Activated CD4-positive, alpha-beta T cell treated with anti-CD3 and anti-CD28 coated beads for 1 hour (primary cell): ENCODE measurements at regions not wholly inside any gene's neighbourhood (a gene's known extent, or its start where the extent isn't known, plus 50 kb on each side); places are given as distances from the start of the nearest gene placed in this dataset.
"Not testable (repeated sequence)": the region's sequence is repeated elsewhere in the genome, so short reads cannot be mapped to it uniquely, and the experiment has no call there.

Experiments
- DNase-seq: peaks from one replicate; pipeline ENCODE4 v3.0.0-alpha.2; 2020

DNA sequence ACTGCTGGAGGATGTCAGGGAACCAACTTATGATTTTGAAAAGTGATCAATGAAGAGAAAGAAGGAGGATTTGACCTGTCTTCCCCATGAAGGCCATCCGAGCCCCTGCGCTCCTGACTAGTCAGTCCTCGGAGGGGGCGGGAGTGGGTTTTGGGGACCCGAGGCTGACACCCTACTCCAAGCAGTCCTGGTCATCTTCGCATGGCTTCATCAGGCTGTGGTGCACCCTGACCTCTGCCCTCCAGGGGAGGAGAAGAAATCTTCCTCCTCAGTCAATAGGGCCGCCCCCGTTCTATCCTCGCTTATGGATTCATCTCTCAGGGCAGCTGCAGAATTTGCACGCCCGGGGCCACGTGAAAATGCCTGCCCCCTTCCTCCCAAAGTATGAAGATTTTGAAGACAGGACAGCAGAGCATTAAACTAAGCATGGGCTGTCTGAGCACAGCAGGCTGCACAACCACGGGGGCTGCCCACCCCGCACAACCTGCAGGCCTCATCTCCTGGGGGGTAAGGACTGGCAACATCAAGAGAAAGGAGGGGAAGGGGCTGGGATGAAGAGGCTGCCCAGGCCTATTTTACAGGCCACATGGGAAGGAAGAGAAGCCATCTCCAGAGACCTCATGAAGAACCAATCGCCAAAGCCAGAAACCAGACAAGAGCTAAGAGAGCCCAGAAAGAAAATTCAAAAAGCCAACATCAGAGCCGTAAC, 138.1 kb upstream of the PHACTR3 start:
- DNase-seq, result no peak

DNA sequence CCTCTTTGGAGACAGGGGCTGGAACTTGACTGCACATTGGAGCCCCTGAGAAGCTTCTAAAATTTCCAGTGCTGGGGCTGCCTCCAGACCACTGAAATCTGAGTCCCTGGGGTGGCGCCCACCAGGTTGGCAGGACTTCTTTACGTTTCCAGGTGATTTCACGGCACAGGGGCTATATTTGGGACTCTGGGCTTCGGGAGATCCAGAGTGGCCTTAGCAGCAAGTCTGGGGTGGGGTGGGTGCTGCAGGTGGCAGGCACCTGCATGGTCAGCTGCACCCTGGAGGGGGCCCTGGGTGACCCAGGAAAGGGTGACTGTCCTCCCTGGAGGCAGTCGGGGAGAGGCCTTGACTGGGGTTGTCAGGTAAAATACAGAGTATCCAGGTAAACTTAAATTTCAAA, 135.5 kb upstream of the PHACTR3 start:
- DNase-seq, result no peak

DNA sequence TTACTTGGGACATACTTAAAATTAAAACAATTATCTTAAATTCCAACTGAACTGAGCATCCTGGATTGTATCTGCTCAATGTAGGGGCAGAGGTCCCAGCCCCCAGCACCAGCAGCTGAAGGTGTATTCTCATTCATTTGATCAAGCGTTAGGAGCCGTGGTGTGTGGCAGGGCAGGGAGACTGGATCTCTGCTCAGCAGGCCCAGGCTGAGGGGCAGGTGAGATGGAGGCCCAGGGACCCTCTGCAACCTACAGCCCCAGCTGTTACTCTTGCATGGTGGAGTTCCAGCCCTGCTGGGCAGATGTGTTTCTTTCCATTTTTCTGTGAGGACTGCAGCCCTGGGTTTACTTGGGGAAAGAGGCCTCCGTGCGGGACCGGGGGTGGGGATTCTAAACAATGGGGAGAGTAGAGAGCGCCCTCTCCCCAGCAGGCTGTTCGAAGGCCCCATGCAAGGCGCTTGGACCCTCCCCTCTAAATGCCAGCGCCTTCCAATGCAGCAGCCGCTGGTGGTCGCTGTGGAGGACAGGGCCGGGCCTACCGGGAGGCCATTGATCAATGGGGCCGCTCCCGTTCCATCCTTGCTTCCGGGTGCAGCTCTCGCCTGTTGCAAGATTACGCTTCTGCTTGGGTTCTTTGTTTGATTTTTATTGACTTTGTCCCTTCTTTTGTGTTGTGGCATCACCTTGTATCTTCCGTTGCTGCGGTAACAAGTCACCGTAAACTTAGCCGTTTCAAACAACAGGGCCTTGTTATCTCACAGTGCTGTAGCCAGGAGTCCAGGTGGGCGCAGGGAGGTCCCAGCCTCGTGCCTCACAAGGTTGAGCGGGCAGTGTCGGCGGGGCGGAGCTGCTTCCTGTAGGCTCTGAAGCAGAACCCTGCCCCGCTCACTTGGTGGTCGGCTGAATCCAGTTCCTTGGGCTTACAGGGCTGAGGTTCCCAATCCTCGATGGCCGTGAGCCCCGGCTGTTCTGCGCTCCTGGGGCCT, 134.8 kb upstream of the PHACTR3 start:
- no peak for DNase-seq

GRCh38 chr20:59470521-59470920, 133.8 kb upstream of the PHACTR3 start:
- DNase-seq, result no peak

DNA sequence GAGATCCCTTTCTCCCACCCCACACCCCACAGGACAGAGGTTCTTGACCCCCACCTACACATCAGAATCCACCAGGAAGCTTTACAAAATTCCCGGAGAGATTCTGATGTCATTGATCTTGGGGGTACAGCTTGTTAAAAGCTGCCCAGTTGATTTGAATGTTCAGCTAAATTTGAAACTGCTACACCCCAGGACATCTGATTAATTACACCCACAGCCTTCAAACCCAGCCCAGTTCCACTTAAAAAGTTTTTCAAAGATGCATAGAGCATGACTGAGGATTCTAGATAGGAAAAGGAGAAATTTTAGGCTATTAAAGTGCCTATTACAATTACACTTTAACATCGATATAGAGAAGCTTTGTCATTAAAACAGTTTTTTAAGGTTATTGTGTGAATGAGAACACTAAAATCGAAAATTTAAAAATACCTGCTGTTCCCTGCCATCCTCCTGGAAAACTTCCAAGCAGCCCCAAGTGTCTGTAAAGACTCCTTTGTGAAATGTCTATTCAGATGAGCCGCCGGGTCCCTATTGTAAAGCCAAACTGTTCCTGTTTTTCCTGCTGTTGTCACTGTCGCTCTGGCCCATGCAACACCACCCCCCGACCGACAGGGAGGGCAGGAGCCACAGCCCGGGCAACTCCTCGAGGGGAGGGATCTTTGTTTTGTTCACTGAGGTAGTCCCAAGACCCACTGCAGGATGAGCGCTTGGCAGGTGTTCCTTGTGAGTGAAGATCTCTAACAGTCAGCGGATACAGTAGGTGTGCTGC, 132.5 kb upstream of the PHACTR3 start:
- DNase-seq, result no peak

GRCh38 chr20:59473742-59474141, 130.6 kb upstream of the PHACTR3 start:
- no peak for DNase-seq

- DNase-seq, result no peak
These were observed 123.3 kb upstream of the PHACTR3 start for GRCh38 chr20:59481067-59481466.

GRCh38 chr20:59481477-59482018, 122.8 kb upstream of the PHACTR3 start:
- DNase-seq, result no peak

- no peak for DNase-seq
These were observed 121.8 kb upstream of the PHACTR3 start for GRCh38 chr20:59482351-59483187.

- DNase-seq, result no peak
These were observed 120.9 kb upstream of the PHACTR3 start for GRCh38 chr20:59483481-59483880.

- no peak for DNase-seq
These were observed 120.1 kb upstream of the PHACTR3 start for GRCh38 chr20:59484228-59484627.

DNA sequence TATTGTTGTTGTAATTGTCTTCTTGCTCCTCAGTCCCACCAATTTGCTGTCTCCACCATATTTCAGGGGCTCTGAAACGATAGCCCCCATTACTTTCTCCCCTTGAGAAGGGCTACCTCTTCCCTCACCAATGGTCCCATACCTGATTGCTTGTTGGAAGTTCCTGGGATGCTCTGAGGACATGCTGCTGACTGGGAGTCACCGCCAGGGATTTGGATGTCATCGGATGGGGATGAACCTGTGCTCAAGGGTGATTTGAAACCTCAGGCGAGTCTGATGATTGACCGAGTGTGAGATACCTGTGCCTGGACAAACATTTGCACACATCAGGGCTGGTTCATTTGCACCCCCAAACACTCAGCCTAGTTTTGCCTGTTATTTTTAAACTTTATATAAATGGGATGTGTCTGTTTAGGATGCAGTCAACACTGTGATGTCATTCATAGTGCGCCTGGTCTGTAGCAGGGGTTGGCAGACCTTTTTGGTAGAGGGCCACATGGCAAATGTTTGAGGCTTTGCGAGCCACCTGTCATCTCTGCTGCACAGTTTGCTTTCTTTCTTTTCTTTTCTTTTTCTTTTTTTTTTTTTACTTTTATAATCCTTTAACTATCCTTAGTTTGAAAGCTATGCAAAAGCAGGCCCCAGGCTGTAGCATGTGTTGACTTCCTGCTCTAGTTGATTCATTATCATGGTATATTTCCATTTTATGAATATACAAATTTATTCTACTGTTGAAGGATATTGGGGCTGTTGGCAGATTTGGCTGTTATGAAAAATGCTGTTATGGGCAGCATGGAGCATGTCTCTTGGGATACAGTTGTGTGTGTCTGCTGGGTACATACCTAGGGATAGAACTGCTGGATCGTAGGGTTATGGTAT, 118.5 kb upstream of the PHACTR3 start:
- no peak for DNase-seq

GRCh38 chr20:59488459-59488858, 115.9 kb upstream of the PHACTR3 start:
- DNase-seq, result not testable (repeated sequence)

DNA sequence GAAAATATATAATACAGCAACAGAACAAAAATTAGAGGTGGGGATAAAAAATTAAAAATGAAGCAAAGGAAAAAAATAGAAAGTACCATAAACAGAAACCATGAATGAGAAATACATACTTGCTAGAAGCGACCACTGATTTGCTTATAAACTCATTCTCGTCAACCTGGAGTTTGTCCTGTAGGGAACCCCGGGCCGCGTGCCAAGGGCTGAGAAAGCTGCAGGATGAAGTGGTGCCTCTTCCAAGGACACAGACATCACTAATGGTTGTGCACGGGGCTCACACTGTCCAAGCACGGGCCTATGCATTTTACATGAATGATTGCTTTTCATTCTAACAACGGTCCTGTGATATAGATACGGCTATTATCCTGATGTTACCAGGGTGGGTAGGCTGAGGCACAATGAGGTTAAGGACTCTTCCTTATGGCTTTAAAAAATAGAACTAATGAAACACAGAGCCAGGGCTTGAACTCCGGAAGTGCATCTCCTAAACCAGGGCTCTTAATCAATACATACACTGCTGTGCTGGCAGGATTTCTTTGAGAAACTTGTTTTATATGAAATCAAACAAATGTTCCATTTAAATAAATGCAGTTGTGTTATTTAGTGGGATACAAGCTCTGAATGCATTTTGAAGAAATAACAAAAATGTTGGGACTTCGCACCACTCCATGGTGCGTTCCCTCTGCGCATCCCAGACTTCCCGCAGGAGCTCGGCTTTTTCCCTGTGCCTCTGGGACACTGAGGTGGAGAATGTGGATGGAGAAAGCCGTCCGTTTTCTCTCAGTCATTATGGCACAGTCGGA, 113.9 kb upstream of the PHACTR3 start:
- DNase-seq, result not testable (repeated sequence)

GRCh38 chr20:59491884-59492283, 112.5 kb upstream of the PHACTR3 start:
- DNase-seq, result no peak

DNA sequence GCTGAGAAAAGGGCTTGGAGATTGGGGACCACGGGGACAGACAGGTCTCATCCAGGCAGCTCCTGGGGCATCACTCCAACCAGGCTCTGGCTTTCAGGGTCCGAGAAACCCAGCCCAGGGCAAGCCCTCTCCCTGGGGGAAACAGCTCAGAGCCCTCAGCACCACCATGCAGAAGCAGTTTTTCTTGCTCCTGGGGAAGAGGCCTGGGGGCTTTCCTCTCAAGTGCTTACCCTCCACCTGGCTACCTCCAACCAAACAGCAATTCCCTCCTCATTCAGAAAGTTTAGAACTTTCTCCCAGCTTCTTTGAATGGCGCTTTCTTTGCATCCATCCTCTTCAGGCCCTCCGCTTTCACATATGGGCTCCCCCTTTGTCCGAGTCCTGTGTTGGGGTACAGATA, 110.4 kb upstream of the PHACTR3 start:
- no peak for DNase-seq

GRCh38 chr20:59495166-59495565, 109.2 kb upstream of the PHACTR3 start:
- DNase-seq, result no peak

DNA sequence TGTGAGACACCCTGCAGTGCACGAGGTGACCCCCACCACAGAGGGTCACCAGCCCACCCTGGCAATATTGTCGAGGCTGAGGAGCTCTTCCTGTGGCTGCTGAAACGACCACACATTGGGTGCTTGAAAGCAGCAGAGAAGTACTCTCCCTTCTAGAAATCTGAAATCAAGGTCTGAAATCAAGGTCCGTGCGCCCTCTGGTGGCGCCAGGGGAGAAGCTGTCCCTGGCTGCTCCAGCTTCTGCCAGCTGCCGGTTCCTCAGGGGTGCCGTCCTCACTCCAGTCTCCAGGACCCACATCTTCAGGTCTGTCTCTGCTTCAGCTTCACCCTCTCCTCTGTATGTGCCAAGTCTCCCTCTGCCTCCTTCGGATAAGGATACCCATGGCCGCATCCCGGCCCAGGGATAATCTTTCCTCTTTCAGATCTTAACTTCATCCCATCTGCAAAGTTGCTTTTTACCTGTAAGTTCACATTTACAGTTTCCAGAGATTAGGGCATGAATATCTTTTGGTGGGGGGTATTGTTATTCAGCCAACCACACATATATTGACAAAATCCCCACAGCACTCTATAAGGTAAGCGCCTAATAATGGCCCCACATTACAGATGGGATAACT, 108.3 kb upstream of the PHACTR3 start:
- DNase-seq, result peak; percentile 48

GRCh38 chr20:59498291-59498690, 106.0 kb upstream of the PHACTR3 start:
- DNase-seq, result no peak

DNA sequence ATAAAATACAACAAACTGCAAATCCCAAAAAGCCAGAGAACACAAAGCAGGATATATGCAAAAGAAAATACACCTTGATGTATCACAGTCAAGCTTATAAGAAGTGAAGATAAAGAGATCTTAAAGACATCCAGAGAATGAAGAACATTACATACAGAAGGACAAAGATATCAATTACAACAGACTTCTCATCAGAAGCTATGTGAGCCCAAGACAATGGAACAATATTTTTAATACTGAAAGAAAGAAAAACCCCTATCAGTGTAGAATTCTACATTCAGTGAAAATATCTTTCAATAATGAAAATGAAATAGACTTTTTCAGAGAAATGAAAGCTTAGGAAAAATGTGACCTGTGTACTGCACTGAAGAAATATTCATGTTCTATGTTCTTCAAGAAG, 104.5 kb upstream of the PHACTR3 start:
- DNase-seq, result no peak
